Neural crest cell (in vitro differentiated cells): ENCODE measurements at regions not wholly inside any gene's neighbourhood (a gene's known extent, or its start where the extent isn't known, plus 50 kb on each side); places are given as distances from the start of the nearest gene placed in this dataset.
"Not testable (repeated sequence)": the region's sequence is repeated elsewhere in the genome, so short reads cannot be mapped to it uniquely, and the experiment has no call there.

Experiments
- DNase-seq: peaks from one replicate; pipeline ENCODE4 v3.0.0; 2021; ENCODE audit warnings: low read depth, mixed read lengths, low spot score
- H3K27ac Mint-ChIP-seq: one replicate; pipeline ENCODE4 v1.8.0; 2021; ENCODE audit warnings: mild to moderate bottlenecking, mixed read lengths; ENCODE audit not compliant: unreplicated experiment
- H3K27me3 Mint-ChIP-seq: 2 replicates; pipeline ENCODE4 v1.8.0; 2021; ENCODE audit warnings: low read depth, mild to moderate bottlenecking, mixed read lengths
- H3K36me3 Mint-ChIP-seq: 2 replicates; pipeline ENCODE4 v1.8.0; 2021; ENCODE audit warnings: low read depth, mild to moderate bottlenecking, mixed read lengths
- H3K4me1 Mint-ChIP-seq: 2 replicates; pipeline ENCODE4 v1.8.0; 2021; ENCODE audit warnings: mixed read lengths
- H3K4me3 Mint-ChIP-seq: one replicate; pipeline ENCODE4 v1.8.0; 2021; ENCODE audit warnings: mild to moderate bottlenecking, mixed read lengths
- H3K9me3 Mint-ChIP-seq: 2 replicates; pipeline ENCODE4 v1.8.0; 2021; ENCODE audit warnings: mixed read lengths
- CTCF ChIP-seq: fragments of 200-600 bp; sonication (generic); conservative IDR thresholded peaks from 2 replicates; pipeline ENCODE4 v1.5.0; 2021; ENCODE audit warnings: antibody characterized with exemption, mild to moderate bottlenecking

- TF ChIP-seq CTCF, result no peak
- no peak overlapping the region for H3K4me3 Mint-ChIP-seq
- H3K9me3 Mint-ChIP-seq, result peaks cover 3% of the 10 kb centered on the region
- DNase-seq, result no peak
- no peak overlapping the region for H3K27ac Mint-ChIP-seq
- no peaks in the 10 kb centered on the region for H3K27me3 Mint-ChIP-seq
- H3K36me3 Mint-ChIP-seq, result peaks cover 3% of the 10 kb centered on the region
- no peaks in the 10 kb centered on the region for H3K4me1 Mint-ChIP-seq
These were observed 447.8 kb downstream of the AMY1C start for GRCh38 chr1:104197516-104197915.

GRCh38 chr1:104212239-104212638 is 462.5 kb downstream of the AMY1C start:
- Mint-ChIP-seq H3K27me3 (no peaks in the 10 kb centered on the region), H3K36me3 (peaks cover 2% of the 10 kb centered on the region), H3K4me3 (no peak overlapping the region), H3K27ac (no peak overlapping the region), H3K9me3 (peaks cover 8% of the 10 kb centered on the region), H3K4me1 (no peaks in the 10 kb centered on the region)
- DNase-seq, result no peak
- TF ChIP-seq CTCF, result no peak

GRCh38 chr1:104217395-104217986 is 467.8 kb downstream of the AMY1C start:
- H3K4me1 Mint-ChIP-seq, DNase-seq, H3K36me3 Mint-ChIP-seq, H3K27ac Mint-ChIP-seq, H3K27me3 Mint-ChIP-seq, H3K4me3 Mint-ChIP-seq: not testable (repeated sequence)
- H3K9me3 Mint-ChIP-seq, result peaks cover 17% of the 10 kb centered on the region

GRCh38 chr1:104229860-104230259 is 480.2 kb downstream of the AMY1C start:
- H3K27me3 Mint-ChIP-seq, result no peaks in the 10 kb centered on the region
- no peaks in the 10 kb centered on the region for H3K36me3 Mint-ChIP-seq
- TF ChIP-seq CTCF, result no peak
- no peaks in the 10 kb centered on the region for H3K9me3 Mint-ChIP-seq
- H3K4me1 Mint-ChIP-seq, result no peaks in the 10 kb centered on the region
- no peak for DNase-seq
- H3K4me3 Mint-ChIP-seq, result no peak overlapping the region
- no peak overlapping the region for H3K27ac Mint-ChIP-seq

- no peaks in the 10 kb centered on the region for H3K4me1 Mint-ChIP-seq
- DNase-seq, result no peak
- no peaks in the 10 kb centered on the region for H3K36me3 Mint-ChIP-seq
- no peak for TF ChIP-seq CTCF
- no peaks in the 10 kb centered on the region for H3K27me3 Mint-ChIP-seq
- H3K4me3 Mint-ChIP-seq, result no peak overlapping the region
- H3K9me3 Mint-ChIP-seq, result no peaks in the 10 kb centered on the region
- no peak overlapping the region for H3K27ac Mint-ChIP-seq
These were observed 482.0 kb downstream of the AMY1C start for GRCh38 chr1:104231676-104232075.

GRCh38 chr1:104235141-104235540 is 485.4 kb downstream of the AMY1C start:
- no peak for DNase-seq
- no peaks in the 10 kb centered on the region for H3K27me3 Mint-ChIP-seq
- no peaks in the 10 kb centered on the region for H3K9me3 Mint-ChIP-seq
- H3K27ac Mint-ChIP-seq, result no peak overlapping the region
- no peaks in the 10 kb centered on the region for H3K36me3 Mint-ChIP-seq
- H3K4me1 Mint-ChIP-seq, result no peaks in the 10 kb centered on the region
- H3K4me3 Mint-ChIP-seq, result no peak overlapping the region
- no peak for TF ChIP-seq CTCF
